GM21723 (cell line): ENCODE measurements at regions not wholly inside any gene's neighbourhood (a gene's known extent, or its start where the extent isn't known, plus 50 kb on each side); places are given as distances from the start of the nearest gene placed in this dataset.
A peak's percentile ranks its signal among the peaks of the same experiment; 100 is the strongest.

Experiments
- ATAC-seq: cut with Tn5 transposase; IDR thresholded peaks from one replicate; pipeline ENCODE4 v1.9.1; 2021; ENCODE audit warnings: mild to moderate bottlenecking, moderate library complexity; ENCODE audit not compliant: unreplicated experiment

DNA sequence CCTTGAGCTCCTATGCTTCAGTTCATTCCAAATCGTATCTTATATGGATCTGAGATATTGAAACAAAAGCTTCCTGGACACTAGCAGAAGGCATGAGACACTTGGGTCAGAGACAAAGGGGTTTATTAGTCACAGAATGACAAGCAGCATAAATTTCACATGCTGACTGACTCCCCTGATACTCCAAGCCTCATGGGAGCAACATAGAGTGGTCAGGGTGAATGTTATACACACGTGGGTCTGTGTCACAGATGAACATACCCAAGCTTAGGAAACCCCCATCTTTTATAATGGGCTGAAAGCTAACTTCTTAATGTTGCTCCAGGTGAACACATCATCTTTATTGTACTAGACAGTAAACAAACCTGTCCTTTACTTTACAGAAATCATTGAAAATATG, 599.9 kb upstream of the RGS18 start:
- no peak for ATAC-seq

DNA sequence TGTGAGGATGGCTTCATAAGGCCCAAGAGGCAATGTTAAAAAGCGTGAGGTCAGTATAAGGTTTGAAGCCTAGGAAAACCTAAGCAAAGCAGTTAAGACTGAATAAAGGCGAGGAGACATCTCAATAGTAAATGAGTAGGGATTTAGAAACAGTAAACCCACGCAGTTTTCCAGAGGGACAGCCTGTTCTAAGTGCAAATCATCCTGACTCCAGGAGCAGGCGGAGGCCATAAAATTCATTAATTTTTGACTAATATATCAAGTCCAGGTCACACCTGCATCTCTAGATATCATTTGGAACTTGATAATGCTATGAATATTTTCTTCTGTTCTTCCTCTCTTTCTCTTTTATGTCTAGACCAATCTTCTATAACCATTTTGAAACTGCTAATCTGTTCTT, 597.0 kb upstream of the RGS18 start:
- ATAC-seq: no peak

- ATAC-seq: no peak
Observed at GRCh38 chr1:191564275-191564674, 594.0 kb upstream of the RGS18 start.

DNA sequence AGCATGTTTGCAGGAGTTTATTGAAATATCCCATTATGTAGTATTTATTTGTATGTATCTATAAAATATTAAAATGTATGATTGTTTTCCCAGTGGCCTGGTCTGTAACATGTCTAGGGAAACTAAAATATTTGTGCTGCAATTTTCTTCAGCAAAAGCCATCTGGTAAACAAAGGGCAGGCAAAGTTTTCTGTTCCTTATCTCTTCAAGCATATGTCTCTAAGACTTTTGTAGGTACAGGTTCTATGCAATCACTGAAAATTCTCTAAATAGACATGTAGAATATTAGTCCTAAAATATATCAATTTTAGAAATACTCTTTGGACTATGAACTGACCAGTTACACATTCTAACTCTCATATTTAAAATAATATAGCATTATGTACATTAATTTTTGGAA, 585.8 kb upstream of the RGS18 start:
- ATAC-seq: no peak

DNA sequence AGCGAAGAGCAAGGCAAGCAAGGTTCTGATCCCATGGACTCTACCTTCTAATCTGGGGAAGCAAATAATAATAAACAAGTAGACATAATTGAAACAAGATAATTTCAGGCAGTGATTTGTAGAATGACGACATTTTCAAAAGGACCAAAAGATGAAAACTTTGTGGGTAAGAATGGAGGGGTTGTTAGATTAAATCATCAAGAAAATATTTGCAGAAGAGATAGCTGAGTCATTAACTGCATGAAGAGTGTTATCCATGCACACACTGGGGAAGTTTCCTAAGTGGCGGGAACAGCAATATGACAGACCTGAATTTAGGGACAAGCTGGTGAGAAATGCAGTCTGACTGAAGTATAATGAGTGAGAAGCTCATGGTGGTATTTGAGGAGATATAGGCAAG, 583.1 kb upstream of the RGS18 start:
- ATAC-seq: no peak

DNA sequence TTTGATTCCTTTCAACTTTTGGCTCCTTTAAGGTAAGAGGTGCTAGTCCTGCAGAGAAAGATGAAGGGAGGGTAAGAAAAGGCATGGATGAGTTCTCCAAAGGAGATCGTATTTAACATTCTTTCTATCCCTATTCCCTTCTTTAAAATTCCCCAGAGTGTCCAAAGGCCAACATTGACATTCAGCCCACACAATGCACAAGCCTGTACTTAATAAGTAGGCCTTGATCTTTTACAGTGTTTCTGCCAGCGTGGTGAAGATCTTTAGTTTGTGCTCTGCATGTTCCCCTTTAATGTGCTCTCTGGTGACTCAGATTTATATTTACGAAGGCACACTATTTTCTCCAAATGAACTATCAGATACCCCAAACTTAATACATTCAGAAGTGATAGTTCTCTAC, 582.5 kb upstream of the RGS18 start:
- ATAC-seq: no peak

DNA sequence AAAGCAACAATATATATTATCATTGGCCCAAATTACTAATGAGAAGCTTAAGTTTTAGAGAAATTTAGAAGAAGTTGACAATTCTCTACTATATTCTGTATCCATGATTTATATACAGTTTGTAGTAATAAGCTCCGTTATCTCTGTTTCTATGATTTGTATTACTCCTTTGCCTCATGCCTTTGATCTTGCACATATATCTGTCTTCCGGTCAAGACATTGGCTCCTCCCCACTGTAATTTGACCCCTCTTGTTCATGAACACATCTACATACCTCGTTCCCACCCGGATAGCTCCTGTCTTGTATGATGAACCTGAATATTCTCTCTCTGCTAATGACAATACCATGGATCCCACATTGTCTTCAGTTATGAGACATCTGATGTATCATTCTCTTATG, 581.0 kb upstream of the RGS18 start:
- ATAC-seq: no peak

DNA sequence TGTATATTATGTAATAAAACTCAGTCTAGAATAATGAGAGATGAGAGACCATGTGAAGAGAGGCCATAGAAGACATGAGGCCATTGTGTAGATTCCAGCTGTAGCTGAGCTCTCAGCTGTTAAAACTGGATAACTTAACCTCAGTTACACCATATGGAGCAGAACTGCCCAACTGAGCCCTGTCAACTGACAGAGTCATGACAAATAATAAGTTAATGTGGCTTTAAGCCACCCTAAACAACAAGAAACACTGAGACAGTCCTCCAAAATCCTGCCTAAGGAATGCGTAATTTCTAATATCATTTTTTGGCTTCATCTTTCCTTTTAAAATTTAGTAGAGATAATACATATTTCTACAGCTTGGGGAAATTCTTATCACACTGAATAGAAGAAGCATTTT, 580.0 kb upstream of the RGS18 start:
- no peak for ATAC-seq

- ATAC-seq: no peak
Observed at GRCh38 chr1:191579019-191579418, 579.2 kb upstream of the RGS18 start.

DNA sequence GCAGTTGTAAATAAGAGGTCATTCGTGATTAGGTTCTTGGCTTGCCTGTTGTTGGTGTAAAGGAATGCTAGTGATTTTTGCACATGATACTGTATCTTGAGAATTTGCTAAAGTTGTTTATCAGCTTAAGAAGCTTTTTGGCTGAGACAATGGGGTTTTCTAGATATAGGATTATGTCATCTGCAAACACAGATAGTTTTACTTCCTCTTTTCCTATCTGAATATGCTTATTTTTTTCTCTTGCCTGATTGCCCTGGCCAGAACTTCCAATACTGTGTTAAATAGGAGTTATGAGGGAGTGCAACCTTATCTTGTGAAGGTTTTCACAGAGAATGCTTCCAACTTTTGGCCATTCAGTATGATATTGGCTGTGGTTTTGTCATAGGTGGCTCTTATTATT, 576.1 kb upstream of the RGS18 start:
- peak; percentile 77 for ATAC-seq

GRCh38 chr1:191585095-191585494, 573.2 kb upstream of the RGS18 start:
- ATAC-seq: no peak

DNA sequence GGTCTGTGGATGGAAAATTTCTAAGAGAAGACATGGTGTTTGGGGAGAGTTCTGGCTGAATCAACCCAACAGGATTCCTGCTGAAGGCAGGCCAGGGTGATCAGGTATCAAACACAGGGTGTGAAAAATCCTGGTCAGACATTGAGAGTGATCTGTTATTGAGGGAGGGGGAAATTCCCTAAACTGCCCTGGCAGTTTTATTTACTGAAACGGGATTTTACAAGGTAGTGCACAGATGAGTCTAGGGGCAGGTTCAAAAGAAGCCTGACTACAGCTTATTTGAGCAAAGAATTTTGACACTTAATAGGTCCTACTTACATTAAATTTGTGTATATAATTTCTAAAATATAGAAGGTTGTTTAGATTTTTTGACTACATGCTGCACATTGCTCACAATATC, 569.4 kb upstream of the RGS18 start:
- ATAC-seq: no peak

DNA sequence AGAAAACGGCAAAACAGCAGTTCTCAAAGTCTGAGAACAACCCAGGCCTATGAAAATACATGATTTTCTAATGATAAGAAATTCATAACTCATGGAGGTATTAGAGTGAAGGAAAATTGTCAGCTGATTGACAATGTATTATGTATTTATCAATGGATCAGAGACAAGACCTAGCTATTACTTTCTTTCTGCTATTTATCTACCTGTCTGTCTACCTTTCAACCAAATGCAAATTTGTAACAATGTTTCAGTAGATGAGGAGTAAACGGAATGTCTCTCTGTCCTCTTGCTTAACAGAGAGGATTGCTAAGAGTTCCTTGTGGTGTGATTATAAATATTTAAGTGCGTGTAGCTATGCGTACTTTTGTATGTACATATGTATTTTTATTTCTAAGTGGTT, 568.7 kb upstream of the RGS18 start:
- ATAC-seq: no peak

- no peak for ATAC-seq
Observed at GRCh38 chr1:191590578-191590977, 567.7 kb upstream of the RGS18 start.

DNA sequence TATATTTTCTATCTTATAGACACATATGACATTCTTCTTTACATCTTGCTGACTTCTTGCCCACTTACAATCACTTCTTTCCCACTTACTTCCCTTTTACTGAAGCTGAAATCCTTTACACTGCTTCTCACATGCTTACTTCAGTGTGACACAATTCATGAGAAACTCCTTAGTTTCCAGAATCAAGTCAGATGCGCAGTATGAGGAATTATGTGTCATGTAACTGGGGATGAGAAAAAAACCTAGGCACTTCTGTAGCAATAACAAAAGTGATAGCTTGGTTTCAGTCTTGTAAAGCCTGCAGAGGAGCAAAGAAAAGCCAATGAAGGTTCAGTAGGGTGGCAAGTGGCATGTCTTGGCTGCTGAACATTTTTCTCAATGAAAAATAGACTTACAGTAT, 566.2 kb upstream of the RGS18 start:
- no peak for ATAC-seq

DNA sequence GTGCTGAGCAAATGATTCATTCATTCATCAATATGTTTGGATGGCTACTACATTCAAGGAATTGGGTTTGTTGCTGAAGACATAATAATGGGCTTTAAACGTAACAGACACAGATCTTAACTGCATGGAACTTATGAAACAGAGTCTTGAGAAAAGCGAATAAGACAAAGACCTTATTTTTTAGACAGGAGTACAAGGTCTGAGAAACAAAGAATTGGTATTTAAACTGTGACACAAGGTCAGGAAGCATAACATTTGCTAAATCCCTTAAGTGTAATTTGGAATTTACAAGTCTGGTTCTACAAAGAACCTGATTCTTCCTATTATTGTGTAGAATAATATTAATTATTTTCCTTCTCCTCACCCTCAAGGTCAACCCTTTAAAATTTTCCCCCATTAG, 565.4 kb upstream of the RGS18 start:
- ATAC-seq: no peak

GRCh38 chr1:191595170-191595569, 563.1 kb upstream of the RGS18 start:
- no peak for ATAC-seq

DNA sequence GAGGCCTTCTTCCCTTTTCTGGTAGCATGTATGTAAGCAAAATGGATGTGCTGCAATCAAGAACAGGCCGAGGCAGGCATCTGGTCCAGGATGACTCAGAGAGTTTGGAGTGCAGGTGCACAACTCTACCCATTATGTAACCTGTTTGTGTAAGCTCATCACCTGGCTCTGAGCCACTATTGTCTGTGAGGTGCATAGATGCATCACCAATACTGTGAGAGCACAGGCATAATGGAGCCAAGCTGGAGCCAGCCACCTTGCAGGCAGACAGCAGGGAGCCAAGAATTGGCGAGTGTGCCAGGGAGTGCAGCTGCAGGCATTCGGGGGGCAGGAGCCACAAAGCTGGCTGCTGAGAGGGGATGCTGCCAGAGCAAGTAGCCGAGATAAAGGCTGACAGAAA, 549.9 kb upstream of the RGS18 start:
- ATAC-seq: no peak

DNA sequence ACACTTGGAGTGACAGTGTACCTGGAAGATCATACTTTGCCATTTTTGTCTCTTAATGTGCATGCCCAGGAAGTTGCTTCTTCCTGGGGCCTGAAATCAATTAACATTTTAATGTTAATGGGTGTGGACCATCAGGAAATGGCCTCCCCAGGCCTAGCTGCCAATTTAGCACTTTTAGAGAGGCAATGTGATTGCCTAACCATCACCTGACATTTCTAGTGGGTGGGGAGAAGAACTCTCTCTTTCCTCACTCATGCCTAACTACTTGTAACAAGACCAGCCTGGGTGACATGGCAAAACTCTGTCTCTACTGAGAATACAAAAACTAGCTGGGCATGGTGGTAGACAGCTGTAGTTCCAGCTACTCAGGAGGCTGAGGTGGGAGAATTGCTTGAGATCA, 549.0 kb upstream of the RGS18 start:
- ATAC-seq: no peak

GRCh38 chr1:191615101-191615821, 543.0 kb upstream of the RGS18 start:
- ATAC-seq: no peak

DNA sequence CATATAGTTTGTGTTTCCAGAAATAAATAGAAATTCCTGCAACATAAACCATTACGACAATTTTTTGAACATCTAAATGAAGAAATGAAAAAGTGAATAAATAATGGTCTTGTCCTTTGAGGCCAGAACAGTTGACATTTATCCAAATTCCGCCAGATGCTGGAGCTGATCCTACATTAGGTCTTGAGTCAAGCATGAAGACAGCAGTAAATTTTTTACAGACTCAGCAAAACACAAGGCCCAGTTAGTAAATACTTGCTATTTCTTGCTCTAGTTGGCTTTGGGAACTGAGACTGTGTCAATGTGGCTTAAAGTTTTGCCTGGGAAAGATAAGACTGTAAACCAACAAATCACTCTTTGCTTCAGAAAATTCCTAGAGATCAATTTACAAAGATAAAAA, 540.1 kb upstream of the RGS18 start:
- ATAC-seq: no peak

GRCh38 chr1:191620883-191621282, 537.4 kb upstream of the RGS18 start:
- no peak for ATAC-seq

DNA sequence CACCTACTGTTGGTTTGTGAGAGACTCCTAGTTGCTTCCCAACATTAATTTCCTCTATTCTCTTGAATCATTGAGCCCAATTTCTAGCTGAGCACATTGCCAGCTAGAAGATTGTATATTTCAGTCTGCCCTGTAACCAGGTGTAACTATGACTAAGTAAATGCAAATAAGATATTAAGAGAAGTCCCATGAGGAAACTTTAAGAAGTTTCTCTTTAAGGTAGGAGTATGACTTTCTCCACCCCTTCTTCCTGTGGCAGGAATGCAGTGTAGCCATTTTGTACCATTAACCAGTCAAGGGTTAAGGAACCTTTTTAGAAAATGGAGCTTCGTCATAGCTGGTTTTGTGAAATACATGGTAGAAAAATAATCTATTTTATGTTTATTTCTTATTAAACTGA, 534.2 kb upstream of the RGS18 start:
- ATAC-seq: no peak
